ENCODE measurements at regions not wholly inside any gene's neighbourhood (a gene's known extent, or its start where the extent isn't known, plus 50 kb on each side); places are given as distances from the start of the nearest gene placed in this dataset.

DNA sequence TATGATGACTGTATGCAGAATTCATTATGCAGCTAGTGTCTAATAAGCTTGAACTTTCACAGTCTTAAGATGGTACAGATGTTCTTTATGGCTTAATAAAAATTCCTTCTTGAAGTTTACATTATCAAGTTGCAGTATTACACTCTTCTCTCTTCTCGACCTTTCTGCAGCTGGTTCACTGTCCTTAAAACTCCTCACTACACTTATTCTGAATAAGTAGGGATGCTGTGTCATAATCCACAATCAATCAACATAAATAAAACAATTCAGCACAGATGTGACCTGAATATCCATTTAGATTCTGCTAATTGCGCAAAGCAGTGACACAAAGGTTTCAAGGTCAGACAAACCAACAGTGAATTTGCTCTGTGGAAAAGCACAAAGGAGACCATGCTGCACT, 356.8 kb downstream of the SUCLG1 start:
- Histone ChIP-seq H3K27ac (no peak overlapping the region), H3K9ac (ENCODE audit: insufficient read length) (no peak overlapping the region), H3K9me3 (ENCODE audit: low read depth, low read length) (no peaks in the 10 kb centered on the region), H3K36me3 (ENCODE audit: insufficient read depth, low read length) (no peaks in the 10 kb centered on the region), H3K4me3 (no peak overlapping the region)
- TF ChIP-seq EZH2 (IDR thresholded peaks at IDR 0.05) (no peak), POLR2AphosphoS5 (IDR thresholded peaks at IDR 0.05; ENCODE audit: borderline replicate concordance, low read depth, low read length) (no peak), FOXP2 (optimal IDR thresholded peaks at IDR 0.05; ENCODE audit: control extremely low read depth, extremely low read length, insufficient read depth) (no peak)
- DNase-seq (ENCODE audit: low read depth, low spot score): no peak

DNA sequence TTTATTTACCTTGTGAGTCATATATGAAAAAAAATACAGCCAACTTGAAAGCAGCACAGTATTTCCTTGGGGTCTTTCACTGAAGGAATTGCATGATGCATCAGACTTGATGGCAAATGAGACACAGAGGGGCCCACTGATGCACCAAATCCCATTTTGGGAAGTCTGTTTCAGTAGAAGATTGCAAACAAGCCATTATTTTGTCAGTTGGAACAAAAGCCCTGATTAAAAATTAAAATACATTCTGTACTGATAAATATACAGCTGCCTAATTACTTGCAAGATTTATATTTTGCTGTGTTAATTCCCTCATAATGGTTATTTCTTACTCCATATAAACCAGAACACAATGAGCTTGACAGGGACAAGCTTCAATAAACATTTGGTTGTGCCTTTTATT, 370.4 kb downstream of the SUCLG1 start:
- TF ChIP-seq POLR2AphosphoS5 (IDR thresholded peaks at IDR 0.05; ENCODE audit: borderline replicate concordance, low read depth, low read length) (no peak), FOXP2 (optimal IDR thresholded peaks at IDR 0.05; ENCODE audit: control extremely low read depth, extremely low read length, insufficient read depth) (no peak), EZH2 (IDR thresholded peaks at IDR 0.05) (no peak)
- H3K4me3 ChIP-seq: no peak overlapping the region
- H3K9ac ChIP-seq (ENCODE audit: insufficient read length): no peak overlapping the region
- H3K36me3 ChIP-seq (ENCODE audit: insufficient read depth, low read length): no peaks in the 10 kb centered on the region
- no peaks in the 10 kb centered on the region for H3K9me3 ChIP-seq (ENCODE audit: low read depth, low read length)
- no peak for DNase-seq (ENCODE audit: low read depth, low spot score)
- H3K27ac ChIP-seq: no peak overlapping the region

DNA sequence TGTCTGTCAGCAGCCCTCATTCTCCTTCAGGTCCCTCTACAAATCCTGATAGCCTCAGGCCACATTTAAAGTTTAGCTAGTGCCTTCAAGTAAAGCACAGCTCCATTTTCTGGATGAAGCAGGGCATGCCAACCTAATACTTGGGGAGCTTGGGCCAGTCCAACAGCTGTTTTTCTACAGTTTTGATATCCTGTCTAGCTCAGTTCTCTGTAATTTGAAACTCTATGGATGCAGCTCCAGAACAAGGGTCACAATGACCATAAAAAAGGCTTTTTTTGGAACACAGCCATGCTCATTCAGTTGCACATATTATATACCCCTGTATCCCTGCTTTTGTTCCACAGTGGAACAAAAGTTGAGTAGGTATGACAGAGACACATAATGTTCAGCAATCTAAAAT, 373.5 kb downstream of the SUCLG1 start:
- H3K9me3 ChIP-seq (ENCODE audit: low read depth, low read length): no peaks in the 10 kb centered on the region
- H3K4me3 ChIP-seq: no peak overlapping the region
- no peak for DNase-seq (ENCODE audit: low read depth, low spot score)
- H3K36me3 ChIP-seq (ENCODE audit: insufficient read depth, low read length): no peaks in the 10 kb centered on the region
- no peak overlapping the region for H3K9ac ChIP-seq (ENCODE audit: insufficient read length)
- TF ChIP-seq EZH2 (IDR thresholded peaks at IDR 0.05): no peak
- TF ChIP-seq FOXP2 (optimal IDR thresholded peaks at IDR 0.05; ENCODE audit: control extremely low read depth, extremely low read length, insufficient read depth): no peak
- TF ChIP-seq POLR2AphosphoS5 (IDR thresholded peaks at IDR 0.05; ENCODE audit: borderline replicate concordance, low read depth, low read length): no peak
- H3K27ac ChIP-seq: no peak overlapping the region

DNA sequence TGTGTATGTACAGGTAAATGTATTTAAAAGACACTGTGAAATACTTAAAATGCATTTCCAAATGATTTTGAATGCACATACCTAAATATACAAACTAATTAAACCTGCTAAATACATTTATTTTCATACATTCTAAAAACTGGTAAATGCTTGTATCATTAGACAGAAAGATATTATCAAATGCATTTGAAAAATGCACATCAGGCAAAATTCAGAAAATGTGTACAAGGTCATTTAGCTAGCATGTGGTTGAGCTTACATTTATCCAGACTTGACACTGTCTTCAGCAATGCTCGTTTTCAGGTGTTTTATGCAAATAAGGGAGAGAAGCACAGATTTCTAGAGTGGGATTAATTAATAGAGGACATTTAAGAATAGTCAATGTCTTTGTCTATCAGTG, 374.2 kb downstream of the SUCLG1 start:
- no peaks in the 10 kb centered on the region for H3K36me3 ChIP-seq (ENCODE audit: insufficient read depth, low read length)
- H3K27ac ChIP-seq: no peak overlapping the region
- no peak overlapping the region for H3K4me3 ChIP-seq
- no peak overlapping the region for H3K9ac ChIP-seq (ENCODE audit: insufficient read length)
- no peaks in the 10 kb centered on the region for H3K9me3 ChIP-seq (ENCODE audit: low read depth, low read length)
- no peak for TF ChIP-seq EZH2 (IDR thresholded peaks at IDR 0.05)
- no peak for TF ChIP-seq FOXP2 (optimal IDR thresholded peaks at IDR 0.05; ENCODE audit: control extremely low read depth, extremely low read length, insufficient read depth)
- no peak for TF ChIP-seq POLR2AphosphoS5 (IDR thresholded peaks at IDR 0.05; ENCODE audit: borderline replicate concordance, low read depth, low read length)
- no peak for DNase-seq (ENCODE audit: low read depth, low spot score)

DNA sequence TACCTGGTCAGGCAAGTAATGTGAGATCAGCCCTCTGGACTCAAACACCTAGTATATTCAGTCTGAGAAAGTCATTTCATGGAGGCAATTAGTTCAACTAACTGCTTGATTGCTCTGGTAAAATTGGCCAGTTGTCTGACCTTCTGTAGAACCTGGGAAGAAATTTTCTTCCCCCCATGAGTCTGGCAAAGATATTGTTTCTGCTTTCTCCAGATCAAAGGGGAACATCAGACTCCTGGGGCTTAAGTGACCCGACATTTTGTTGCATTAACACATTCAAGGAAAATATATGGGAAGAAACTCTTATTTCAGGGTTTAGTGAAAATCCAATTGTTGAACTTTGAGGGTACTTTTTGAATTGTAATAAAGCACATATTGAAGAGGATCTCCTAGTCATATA, 375.1 kb downstream of the SUCLG1 start:
- Histone ChIP-seq H3K36me3 (ENCODE audit: insufficient read depth, low read length) (no peaks in the 10 kb centered on the region), H3K27ac (no peak overlapping the region), H3K9me3 (ENCODE audit: low read depth, low read length) (no peaks in the 10 kb centered on the region), H3K4me3 (no peak overlapping the region), H3K9ac (ENCODE audit: insufficient read length) (no peak overlapping the region)
- no peak for DNase-seq (ENCODE audit: low read depth, low spot score)
- TF ChIP-seq FOXP2 (optimal IDR thresholded peaks at IDR 0.05; ENCODE audit: control extremely low read depth, extremely low read length, insufficient read depth): no peak
- TF ChIP-seq EZH2 (IDR thresholded peaks at IDR 0.05): no peak
- no peak for TF ChIP-seq POLR2AphosphoS5 (IDR thresholded peaks at IDR 0.05; ENCODE audit: borderline replicate concordance, low read depth, low read length)

DNA sequence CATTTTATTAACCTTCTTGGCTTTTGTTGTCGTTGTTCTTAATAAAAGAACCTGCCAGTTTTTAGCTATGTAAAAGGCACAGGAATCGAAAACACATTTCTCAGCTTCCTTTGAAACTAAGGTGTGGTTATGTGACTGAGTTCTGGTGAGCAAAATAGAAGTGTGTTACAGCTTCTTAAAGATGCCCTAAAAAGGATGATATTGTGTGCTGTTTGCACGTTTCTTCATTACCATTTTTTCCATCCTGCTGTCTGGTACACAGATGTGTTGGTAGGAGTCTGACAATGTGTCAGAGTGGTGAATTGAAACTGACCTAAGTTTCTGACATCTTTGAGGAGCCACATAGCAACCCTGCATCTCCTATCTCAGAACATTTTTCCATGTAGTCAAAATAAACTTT, 380.6 kb downstream of the SUCLG1 start:
- Histone ChIP-seq H3K27ac (no peak overlapping the region), H3K36me3 (ENCODE audit: insufficient read depth, low read length) (no peaks in the 10 kb centered on the region), H3K9me3 (ENCODE audit: low read depth, low read length) (no peaks in the 10 kb centered on the region), H3K9ac (ENCODE audit: insufficient read length) (no peak overlapping the region), H3K4me3 (no peak overlapping the region)
- TF ChIP-seq EZH2 (IDR thresholded peaks at IDR 0.05): no peak
- no peak for TF ChIP-seq FOXP2 (optimal IDR thresholded peaks at IDR 0.05; ENCODE audit: control extremely low read depth, extremely low read length, insufficient read depth)
- TF ChIP-seq POLR2AphosphoS5 (IDR thresholded peaks at IDR 0.05; ENCODE audit: borderline replicate concordance, low read depth, low read length): no peak
- DNase-seq (ENCODE audit: low read depth, low spot score): no peak

DNA sequence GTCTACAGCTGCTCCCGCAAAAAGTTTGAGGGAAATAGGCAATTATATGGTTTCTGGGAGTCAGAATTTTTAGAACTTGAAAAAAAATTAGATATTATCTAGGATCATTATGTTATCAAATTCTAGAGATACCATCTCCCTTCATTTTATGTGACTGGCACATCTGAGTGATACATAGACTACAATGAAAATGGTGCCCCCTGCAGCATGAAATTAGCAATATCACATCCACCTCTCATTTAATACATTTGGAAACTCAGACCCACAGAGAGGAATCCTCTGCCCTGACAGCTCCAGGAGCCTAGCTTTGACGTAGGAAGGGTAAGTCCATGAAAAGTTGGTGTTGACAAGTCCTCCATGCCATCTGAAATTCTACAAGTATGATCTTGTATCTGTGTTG, 381.6 kb downstream of the SUCLG1 start:
- H3K36me3 ChIP-seq (ENCODE audit: insufficient read depth, low read length): no peaks in the 10 kb centered on the region
- no peak overlapping the region for H3K27ac ChIP-seq
- TF ChIP-seq EZH2 (IDR thresholded peaks at IDR 0.05) (no peak), POLR2AphosphoS5 (IDR thresholded peaks at IDR 0.05; ENCODE audit: borderline replicate concordance, low read depth, low read length) (no peak), FOXP2 (optimal IDR thresholded peaks at IDR 0.05; ENCODE audit: control extremely low read depth, extremely low read length, insufficient read depth) (no peak)
- DNase-seq (ENCODE audit: low read depth, low spot score): no peak
- H3K9ac ChIP-seq (ENCODE audit: insufficient read length): no peak overlapping the region
- H3K9me3 ChIP-seq (ENCODE audit: low read depth, low read length): no peaks in the 10 kb centered on the region
- no peak overlapping the region for H3K4me3 ChIP-seq

DNA sequence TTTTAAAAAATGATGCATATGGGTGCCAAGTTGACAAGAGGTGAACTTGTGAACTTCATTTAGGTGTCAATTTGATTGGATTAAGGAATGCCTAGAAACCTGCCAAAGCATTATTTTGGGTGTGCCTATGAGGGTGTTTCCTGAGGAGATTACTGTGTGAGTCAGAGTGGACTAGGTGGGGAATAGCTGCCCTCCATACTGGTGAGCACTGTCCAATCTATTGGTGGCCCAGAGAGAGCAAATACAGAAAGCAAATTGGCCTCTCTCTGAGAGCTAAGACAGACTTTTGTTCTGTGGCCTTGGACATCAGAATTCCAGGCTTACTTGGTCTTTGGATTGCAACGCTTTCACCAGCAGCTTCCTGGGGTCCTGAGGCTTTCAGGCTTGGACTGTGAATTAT, 388.0 kb downstream of the SUCLG1 start:
- H3K9me3 ChIP-seq (ENCODE audit: low read depth, low read length): no peaks in the 10 kb centered on the region
- H3K36me3 ChIP-seq (ENCODE audit: insufficient read depth, low read length): no peaks in the 10 kb centered on the region
- TF ChIP-seq EZH2 (IDR thresholded peaks at IDR 0.05): no peak
- no peak for TF ChIP-seq POLR2AphosphoS5 (IDR thresholded peaks at IDR 0.05; ENCODE audit: borderline replicate concordance, low read depth, low read length)
- no peak for TF ChIP-seq FOXP2 (optimal IDR thresholded peaks at IDR 0.05; ENCODE audit: control extremely low read depth, extremely low read length, insufficient read depth)
- H3K4me3 ChIP-seq: no peak overlapping the region
- DNase-seq (ENCODE audit: low read depth, low spot score): no peak
- no peak overlapping the region for H3K9ac ChIP-seq (ENCODE audit: insufficient read length)
- no peak overlapping the region for H3K27ac ChIP-seq

DNA sequence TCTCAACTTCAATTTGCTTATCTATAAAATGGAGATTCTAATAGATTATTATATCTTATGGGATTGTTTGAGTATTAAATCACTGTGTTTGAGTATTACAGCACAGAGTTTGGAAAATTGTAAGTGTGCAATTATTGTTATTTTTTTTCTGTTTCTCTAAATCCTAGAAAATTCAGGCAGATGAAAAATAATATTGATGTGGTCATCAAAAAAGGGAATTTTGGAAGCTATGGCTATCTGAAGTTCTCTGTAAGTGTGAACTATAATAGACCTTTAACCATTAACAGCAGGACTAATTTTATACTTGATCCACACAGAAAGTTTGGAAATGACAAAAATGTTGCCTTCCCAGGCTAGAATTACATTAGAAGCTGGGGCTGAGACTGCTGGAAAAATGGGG, 393.2 kb downstream of the SUCLG1 start:
- H3K36me3 ChIP-seq (ENCODE audit: insufficient read depth, low read length): no peaks in the 10 kb centered on the region
- TF ChIP-seq POLR2AphosphoS5 (IDR thresholded peaks at IDR 0.05; ENCODE audit: borderline replicate concordance, low read depth, low read length): no peak
- TF ChIP-seq EZH2 (IDR thresholded peaks at IDR 0.05): no peak
- TF ChIP-seq FOXP2 (optimal IDR thresholded peaks at IDR 0.05; ENCODE audit: control extremely low read depth, extremely low read length, insufficient read depth): no peak
- no peak for DNase-seq (ENCODE audit: low read depth, low spot score)

More for the DNA sequence above, 393.2 kb downstream of the SUCLG1 start:
- Histone ChIP-seq H3K9me3 (ENCODE audit: low read depth, low read length) (no peaks in the 10 kb centered on the region), H3K27ac (no peak overlapping the region), H3K4me3 (no peak overlapping the region), H3K9ac (ENCODE audit: insufficient read length) (no peak overlapping the region)

All from SK-N-MC (cell line).